GM12865 (cell line): ENCODE measurements at regions not wholly inside any gene's neighbourhood (a gene's known extent, or its start where the extent isn't known, plus 50 kb on each side); places are given as distances from the start of the nearest gene placed in this dataset.

Experiments used
- DNase-seq: peaks from one replicate; pipeline ENCODE4 v3.0.0; 2010; ENCODE audit warnings: low read depth
- H3K4me3 ChIP-seq: 2 replicates; pipeline ENCODE4 v1.5.1; 2011; ENCODE audit warnings: mild to moderate bottlenecking, low read depth, low read length, control low read depth
- TF ChIP-seq, protein P1 (sequence below): IDR thresholded peaks from 2 replicates; pipeline ENCODE4 v1.5.1; 2011; ENCODE audit warnings: low read length, control low read depth, low read depth, inconsistent platforms; ENCODE audit not compliant: insufficient read depth; ENCODE audit errors: missing control alignments

DNA sequence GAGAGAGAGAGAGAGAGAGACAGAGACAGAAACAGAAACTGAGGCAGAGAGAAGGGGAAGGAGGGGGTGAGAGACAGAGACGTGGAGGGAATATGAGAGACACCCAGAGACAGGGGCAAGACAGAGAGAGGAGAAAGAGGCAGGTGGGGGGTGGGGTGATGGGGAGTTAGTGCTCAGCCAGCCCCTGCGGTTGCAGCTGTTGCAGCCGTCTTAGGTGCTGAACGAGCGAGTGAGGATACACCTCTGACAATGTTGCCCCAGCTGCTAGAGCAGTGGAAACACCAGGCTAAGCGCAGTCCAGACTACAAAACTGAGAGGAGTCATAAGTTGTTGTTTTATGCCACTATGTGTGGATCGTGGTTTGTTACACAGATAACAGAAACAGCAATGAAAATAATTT, 328.2 kb upstream of the SHH start:
- no peak for DNase-seq
- TF ChIP-seq, protein P1, sequence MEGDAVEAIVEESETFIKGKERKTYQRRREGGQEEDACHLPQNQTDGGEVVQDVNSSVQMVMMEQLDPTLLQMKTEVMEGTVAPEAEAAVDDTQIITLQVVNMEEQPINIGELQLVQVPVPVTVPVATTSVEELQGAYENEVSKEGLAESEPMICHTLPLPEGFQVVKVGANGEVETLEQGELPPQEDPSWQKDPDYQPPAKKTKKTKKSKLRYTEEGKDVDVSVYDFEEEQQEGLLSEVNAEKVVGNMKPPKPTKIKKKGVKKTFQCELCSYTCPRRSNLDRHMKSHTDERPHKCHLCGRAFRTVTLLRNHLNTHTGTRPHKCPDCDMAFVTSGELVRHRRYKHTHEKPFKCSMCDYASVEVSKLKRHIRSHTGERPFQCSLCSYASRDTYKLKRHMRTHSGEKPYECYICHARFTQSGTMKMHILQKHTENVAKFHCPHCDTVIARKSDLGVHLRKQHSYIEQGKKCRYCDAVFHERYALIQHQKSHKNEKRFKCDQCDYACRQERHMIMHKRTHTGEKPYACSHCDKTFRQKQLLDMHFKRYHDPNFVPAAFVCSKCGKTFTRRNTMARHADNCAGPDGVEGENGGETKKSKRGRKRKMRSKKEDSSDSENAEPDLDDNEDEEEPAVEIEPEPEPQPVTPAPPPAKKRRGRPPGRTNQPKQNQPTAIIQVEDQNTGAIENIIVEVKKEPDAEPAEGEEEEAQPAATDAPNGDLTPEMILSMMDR = no peak

DNA sequence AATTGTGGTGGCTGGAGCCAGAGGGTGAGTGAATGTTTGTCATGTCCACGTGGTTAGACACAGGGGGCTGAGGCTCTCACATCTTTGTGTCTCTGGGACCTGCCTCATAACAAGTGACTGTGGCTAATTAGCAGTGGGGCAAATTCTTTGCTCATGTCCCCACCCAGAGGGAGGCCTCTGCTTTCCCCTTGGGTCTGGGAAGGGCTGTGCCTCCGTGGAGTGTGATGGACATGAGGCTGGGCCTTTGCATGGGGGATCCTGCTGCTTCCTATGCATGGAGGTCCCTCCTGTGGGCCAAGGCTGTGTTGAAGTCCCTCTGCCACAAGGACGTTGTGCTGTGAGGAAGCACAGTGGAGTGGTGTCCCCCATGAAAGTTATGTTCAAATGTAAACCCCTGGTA, 327.4 kb upstream of the SHH start:
- H3K4me3 ChIP-seq = no peak overlapping the region
- no peak for DNase-seq
- TF ChIP-seq, protein P1 = no peak

More for the DNA sequence above, 328.2 kb upstream of the SHH start:
- H3K4me3 ChIP-seq = no peak overlapping the region

DNA sequence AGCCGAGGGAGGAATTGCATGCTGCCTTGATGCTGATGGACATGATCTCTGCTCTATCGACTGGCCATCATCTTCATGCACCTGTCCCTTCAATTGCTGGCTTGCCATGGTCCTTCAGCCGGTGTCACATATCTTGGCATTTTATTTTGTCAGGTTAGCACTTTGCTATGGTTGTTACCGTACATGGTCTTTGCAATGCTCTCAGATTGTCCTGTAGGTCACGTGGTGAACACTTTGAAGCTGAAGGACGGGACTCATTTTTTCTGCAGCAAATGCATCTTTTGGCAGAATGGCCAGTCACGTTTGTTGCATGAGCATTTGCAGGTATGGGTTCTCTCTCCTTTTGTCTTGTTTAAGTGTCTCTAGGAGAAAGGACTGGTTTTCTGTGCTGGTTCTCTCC, 326.8 kb upstream of the SHH start:
- DNase-seq = no peak
- TF ChIP-seq, protein P1 = no peak
- H3K4me3 ChIP-seq = no peak overlapping the region

DNA sequence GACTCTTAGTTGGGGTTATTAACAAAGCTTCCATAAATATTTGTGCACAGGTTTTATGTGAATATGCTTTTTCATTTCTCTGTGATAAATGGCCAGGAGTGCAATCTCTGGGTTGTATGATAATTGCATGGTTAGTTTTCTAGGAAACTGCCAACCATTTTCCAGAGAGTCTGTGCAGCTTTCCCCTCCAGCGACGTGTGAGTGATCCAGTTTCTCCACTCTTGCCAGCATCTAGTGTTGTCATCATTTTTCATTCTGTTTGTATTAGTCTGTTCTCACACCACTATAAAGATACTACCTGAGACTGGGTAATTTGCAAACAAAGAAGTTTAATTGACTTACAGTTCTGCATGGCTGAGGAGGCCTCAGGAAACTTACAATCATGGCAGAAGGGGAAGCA, 319.6 kb upstream of the SHH start:
- no peak overlapping the region for H3K4me3 ChIP-seq
- TF ChIP-seq, protein P1 = no peak
- DNase-seq = no peak

DNA sequence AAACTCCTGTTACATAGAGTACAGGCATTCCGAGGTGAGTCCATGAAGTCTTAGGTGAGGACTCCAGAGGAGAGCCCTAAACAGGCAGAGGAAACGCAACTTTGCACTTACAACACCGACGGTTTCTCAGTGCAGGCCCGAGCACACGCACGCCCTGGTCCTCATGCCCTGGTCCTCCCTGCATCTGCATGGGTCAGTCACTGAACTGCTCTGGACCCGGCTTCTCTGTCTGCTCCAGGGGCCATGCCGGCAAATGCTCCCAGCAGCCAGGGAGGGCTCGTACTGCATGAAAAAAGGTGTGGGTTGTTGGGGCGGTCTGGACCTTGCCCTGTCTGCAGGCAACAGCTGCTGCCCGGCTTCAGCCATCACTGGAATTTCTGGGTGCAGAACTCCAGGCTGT, 317.3 kb upstream of the SHH start:
- TF ChIP-seq, protein P1 = no peak

DNA sequence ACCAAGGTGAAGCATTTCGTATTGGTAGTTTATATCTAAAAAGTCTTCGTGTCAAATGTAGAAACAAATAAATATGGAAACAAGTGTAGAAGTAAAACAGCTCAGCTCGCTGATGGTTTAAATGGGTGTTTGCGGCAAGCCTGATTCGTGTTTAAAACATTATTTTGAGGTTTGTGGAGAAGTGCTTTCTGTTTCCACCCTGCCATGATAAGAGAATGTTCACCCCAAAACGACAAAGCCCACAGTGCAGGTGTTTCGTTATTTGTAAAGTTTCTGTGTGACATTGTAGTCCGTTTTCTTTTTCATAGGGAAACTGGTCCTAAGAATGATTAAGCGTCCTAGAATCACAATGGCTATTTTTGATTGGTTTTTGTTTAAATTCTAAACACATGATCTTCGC, 316.2 kb upstream of the SHH start:
- no peak for DNase-seq
- TF ChIP-seq, protein P1 = no peak
- no peak overlapping the region for H3K4me3 ChIP-seq

More for the DNA sequence above, 317.3 kb upstream of the SHH start:
- no peak overlapping the region for H3K4me3 ChIP-seq
- DNase-seq = no peak

DNA sequence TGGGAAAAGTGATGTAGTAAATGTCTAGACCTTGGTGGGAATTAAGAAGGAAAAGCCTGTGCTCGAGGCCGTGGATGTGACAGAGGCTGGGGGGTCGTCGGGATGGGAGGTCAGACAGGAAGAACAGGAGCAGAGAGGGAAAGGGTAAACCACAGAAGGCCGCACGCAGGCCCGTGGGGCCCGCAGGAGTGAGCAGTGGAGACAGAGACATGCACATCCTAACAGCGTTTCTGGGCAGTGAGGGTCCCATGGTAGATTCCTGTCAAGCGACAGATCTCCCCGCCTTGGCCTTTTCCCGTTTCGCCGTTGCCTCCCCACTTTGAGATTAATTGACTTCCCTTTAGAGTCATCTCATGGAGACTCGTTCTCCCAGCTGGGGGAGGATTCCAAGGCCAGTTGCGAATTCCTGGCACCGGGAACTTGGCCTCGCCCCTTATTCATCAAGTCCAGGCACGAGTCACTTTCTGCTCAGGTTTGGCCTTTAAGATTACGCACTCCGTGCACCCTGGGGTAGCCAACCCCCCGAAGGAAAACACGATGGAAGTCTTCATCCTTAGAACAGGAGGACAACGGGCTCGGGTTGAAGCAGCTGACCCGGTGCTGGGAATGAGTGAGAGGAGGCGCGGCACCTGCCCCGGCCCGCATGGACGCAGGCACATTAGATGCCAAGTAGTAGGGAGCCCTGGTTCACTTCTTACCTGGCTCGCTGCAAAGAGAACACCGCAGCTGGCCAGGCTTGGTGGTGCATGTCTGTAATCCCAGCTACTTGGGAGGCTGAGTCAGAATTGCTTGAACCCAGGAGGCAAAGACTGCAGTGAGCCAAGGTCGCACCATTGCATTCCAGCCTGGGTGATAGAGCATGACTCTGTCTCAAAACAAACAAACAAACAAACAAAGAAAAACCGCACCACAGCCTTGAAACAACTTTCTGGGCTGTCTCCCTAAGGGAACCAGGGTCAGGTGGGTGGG, 315.2 kb upstream of the SHH start:
- no peak for DNase-seq
- TF ChIP-seq, protein P1 = no peak
- no peak overlapping the region for H3K4me3 ChIP-seq
